Esophagus muscularis mucosa (tissue), 3 donors: ENCODE measurements at regions not wholly inside any gene's neighbourhood (a gene's known extent, or its start where the extent isn't known, plus 50 kb on each side); places are given as distances from the start of the nearest gene placed in this dataset.

Experiments used
- POLR2A ChIP-seq: fragments of 450-650 bp; IDR thresholded peaks from one replicate; pipeline ENCODE4 v1.6.1; 2017; ENCODE audit warnings: antibody characterized with exemption, moderate library complexity, mild to moderate bottlenecking, low read depth
- POLR2AphosphoS5 ChIP-seq, 2 donors: sonication (generic); formaldehyde crosslinking; IDR thresholded peaks; one replicate each; pipeline ENCODE4 v1.6.1; 2017; ENCODE audit warnings: antibody characterized with exemption in 2 of 2
- TF ChIP-seq, protein P1 (sequence below), 3 experiments: fragments of 200-600 bp in 2 of 3; fragments of 450-650 bp in 1 of 3; sonication (generic) in 2 of 3; IDR thresholded peaks; one replicate each; pipeline ENCODE4 v1.5.1; 2017 to 2019; ENCODE audit warnings: antibody characterized with exemption in 3 of 3, mild to moderate bottlenecking in 2 of 3, moderate library complexity in 1 of 3

DNA sequence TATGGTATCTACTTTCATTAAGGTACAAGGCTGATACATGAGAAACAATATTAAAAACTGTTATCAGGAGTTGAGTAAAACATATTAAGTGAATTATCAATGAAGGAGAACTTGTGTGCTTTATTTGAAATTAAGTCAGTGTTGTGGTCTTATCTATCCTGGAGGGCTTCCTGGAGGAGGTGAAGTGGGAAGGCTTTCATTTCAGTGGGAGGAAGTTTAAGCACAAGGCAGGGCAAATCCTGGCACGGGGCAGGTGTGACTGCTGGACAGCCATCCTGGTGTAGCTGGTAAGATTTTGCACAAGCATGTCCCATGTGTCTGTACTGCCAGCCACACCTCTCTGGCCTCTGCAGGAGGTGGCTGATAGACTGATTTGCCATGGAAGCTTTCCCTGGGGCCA lies 159.7 kb upstream of the SKOR2 start:
- TF ChIP-seq, protein P1, sequence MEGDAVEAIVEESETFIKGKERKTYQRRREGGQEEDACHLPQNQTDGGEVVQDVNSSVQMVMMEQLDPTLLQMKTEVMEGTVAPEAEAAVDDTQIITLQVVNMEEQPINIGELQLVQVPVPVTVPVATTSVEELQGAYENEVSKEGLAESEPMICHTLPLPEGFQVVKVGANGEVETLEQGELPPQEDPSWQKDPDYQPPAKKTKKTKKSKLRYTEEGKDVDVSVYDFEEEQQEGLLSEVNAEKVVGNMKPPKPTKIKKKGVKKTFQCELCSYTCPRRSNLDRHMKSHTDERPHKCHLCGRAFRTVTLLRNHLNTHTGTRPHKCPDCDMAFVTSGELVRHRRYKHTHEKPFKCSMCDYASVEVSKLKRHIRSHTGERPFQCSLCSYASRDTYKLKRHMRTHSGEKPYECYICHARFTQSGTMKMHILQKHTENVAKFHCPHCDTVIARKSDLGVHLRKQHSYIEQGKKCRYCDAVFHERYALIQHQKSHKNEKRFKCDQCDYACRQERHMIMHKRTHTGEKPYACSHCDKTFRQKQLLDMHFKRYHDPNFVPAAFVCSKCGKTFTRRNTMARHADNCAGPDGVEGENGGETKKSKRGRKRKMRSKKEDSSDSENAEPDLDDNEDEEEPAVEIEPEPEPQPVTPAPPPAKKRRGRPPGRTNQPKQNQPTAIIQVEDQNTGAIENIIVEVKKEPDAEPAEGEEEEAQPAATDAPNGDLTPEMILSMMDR (IDR thresholded peaks at IDR 0.05): no peak
- TF ChIP-seq POLR2AphosphoS5 (IDR thresholded peaks at IDR 0.05) (no peak), POLR2A (no peak)
